GM23248 (cell line): ENCODE measurements at regions not wholly inside any gene's neighbourhood (a gene's known extent, or its start where the extent isn't known, plus 50 kb on each side); places are given as distances from the start of the nearest gene placed in this dataset.

Experiments
- EZH2 ChIP-seq: fragments of 200-600 bp; sonication (generic); IDR thresholded peaks from 2 replicates; pipeline ENCODE4 v1.6.1; 2018; ENCODE audit warnings: antibody characterized with exemption, mild to moderate bottlenecking; ENCODE audit not compliant: insufficient read depth, poor library complexity, severe bottlenecking
- EZH2phosphoT487 ChIP-seq: fragments of 200-600 bp; sonication (generic); IDR thresholded peaks from 2 replicates; pipeline ENCODE4 v1.6.1; 2018; ENCODE audit warnings: antibody characterized with exemption, moderate library complexity, mild to moderate bottlenecking, low read depth; ENCODE audit not compliant: insufficient read depth

DNA sequence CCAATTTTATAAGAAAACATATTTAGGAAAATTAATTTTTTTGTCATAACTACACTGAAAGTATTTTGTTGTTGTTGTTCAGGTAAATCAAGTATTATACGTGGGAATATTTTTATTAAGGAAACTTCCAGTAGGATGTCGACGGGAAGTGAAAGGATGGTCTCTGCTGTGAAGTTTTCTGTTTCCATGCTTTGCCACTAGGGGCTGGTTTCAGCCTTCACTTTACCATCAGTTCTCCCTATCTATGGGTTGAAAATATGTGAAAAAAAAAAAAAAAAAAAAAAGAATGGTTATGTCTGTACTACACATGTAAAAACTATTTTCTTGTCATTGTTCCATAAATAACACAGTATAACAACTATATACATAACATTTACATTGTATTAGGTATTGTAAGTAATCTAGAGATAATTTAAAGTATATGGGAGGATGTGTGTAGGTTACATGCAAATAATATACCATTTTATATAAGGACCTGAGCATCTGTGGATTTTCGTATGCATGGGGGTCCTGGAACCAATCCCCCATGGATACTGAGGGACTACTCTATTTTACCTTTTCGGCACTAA is 136.7 kb downstream of the SMAD6 start:
- TF ChIP-seq EZH2 = no peak
- TF ChIP-seq EZH2phosphoT487 = no peak
